CD4-positive, alpha-beta T cell treated with Interleukin-17A for 1 hour (primary cell): ENCODE measurements at regions not wholly inside any gene's neighbourhood (a gene's known extent, or its start where the extent isn't known, plus 50 kb on each side); places are given as distances from the start of the nearest gene placed in this dataset.

Source experiments
- DNase-seq: peaks from one replicate; pipeline ENCODE4 v3.0.0-alpha.2; 2020

- DNase-seq: no peak
These were observed 1132.4 kb downstream of the EFNB2 start for GRCh38 chr13:105403086-105403485.

- DNase-seq: no peak
These were observed 1140.4 kb downstream of the EFNB2 start for GRCh38 chr13:105395041-105395440.

- no peak for DNase-seq
These were observed 1146.1 kb downstream of the EFNB2 start for GRCh38 chr13:105389373-105389772.

DNA sequence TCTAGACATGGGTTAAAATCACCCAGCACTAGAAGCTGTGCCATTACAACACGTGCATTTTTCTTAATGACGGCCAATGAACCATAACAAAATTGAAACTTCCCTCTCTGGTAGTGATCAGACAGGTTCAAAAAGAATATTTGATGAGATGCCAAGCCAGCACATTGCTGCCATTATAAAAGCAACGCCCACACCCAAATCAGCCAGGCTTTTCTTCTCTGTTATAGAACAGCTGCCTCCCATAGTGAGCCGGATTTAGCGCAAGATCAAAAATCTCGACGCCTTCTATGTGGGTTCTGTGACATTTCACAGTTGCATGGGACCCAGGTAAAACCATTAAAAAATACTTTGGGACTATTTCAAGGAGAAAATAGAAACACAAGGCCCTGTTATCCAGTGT, 1158.0 kb downstream of the EFNB2 start:
- no peak for DNase-seq

- no peak for DNase-seq
These were observed 1165.3 kb downstream of the EFNB2 start for GRCh38 chr13:105370011-105370650.

GRCh38 chr13:105368781-105369180, 1166.7 kb downstream of the EFNB2 start:
- DNase-seq: no peak

- no peak for DNase-seq
These were observed 1169.6 kb downstream of the EFNB2 start for GRCh38 chr13:105365831-105366230.

GRCh38 chr13:105365021-105365550, 1170.4 kb downstream of the EFNB2 start:
- DNase-seq: no peak

- no peak for DNase-seq
These were observed 1171.3 kb downstream of the EFNB2 start for GRCh38 chr13:105364191-105364590.

- no peak for DNase-seq
These were observed 1171.9 kb downstream of the EFNB2 start for GRCh38 chr13:105363261-105364190.

- no peak for DNase-seq
These were observed 1181.8 kb downstream of the EFNB2 start for GRCh38 chr13:105353654-105354053.

GRCh38 chr13:105349082-105349723, 1186.3 kb downstream of the EFNB2 start:
- DNase-seq: no peak

DNA sequence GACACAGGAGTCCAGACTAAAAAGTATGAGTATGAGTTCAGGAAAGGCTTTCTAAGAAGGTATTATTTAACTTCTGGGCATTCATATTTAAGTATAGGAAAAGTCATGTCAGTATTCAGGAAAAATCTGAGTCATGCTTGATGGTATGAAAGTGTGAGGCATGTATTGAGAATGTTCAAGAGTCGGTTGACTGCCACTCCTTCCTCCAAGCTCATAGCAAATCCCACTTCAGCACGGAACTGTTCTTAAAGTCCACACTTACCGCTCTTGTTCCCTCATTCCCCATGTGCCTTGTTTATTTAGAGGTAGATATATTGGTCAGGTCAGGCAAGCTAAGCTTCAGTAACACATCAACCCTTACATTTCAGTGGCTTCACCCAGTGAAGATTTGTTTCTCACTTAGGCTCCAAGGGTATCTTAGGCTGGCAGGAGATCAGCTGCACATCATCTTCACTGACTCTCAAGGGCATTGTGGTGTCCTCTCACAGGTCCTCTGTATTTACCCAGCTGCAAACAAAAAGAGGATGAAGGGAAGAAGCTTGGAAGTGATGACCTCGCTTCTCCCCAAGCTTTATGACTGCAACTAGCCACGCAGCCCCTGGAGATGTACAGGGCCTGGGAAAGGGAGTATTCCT, 1189.2 kb downstream of the EFNB2 start:
- no peak for DNase-seq

DNA sequence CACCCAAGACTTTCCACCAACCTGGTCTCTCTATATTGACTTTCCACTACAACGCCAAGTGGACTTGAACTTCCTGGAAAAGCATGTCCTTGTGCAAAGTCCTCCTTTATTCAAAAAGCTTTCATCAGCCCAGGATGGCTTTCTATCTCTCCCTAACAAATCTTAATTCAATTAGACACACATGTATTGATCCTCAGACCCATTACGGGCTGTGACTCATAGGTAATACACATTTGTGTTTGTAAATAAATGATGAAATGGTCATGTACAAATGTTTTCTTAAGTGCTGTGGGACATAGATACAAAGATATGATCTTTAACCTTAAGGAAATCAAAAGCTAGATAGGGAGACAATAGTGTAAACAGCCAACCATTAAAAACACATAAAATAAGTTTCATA, 1189.7 kb downstream of the EFNB2 start:
- DNase-seq: no peak

DNA sequence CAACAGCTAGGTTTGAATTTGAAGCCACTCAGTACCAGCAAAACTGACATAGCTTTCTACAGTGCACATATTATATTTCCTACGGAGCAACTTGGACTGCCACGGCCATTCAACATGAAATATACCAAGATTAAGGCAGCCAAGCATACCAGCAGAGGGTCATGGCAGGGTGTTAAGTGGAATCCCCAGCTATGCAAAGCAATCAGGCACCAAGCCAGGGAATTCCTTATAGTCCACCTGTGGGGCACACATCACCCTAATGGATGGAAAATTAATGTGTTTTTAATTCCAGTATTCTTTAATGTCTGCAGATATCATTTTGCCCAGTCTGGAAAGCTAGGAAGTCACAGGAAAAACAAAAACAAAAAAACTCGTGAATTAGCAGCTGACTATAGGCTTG, 1190.3 kb downstream of the EFNB2 start:
- no peak for DNase-seq

DNA sequence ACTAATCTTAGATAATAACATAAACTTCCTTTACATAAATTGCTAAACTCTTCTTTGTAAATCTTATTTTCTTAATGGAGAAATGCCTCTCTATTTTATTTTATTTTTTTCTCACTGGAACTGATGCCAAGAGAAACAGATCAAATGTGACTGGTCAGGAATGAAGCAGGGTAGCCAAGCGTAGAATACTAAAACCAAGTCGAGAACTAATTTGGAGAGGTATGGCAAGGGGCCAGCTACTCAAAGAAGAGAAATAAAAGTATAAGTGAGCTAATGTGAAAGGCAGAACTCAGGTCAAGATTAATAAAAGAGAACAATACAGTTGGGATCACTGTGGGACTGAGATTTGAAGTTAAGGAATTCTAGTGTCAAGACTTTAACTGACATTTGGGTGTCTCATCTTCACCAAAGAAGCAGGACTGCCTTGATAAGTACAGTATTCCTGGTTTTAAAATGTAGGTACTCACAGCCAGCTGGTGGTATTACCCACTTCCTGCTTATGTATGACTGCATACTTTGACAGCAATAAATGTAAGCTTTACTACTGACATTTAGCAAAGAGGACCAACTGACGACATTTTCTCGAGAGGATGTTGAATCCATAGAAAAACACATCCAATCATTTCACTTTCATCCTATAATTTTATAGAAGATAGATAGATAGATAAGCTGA, 1192.2 kb downstream of the EFNB2 start:
- DNase-seq: no peak

- no peak for DNase-seq
These were observed 1193.1 kb downstream of the EFNB2 start for GRCh38 chr13:105342281-105342820.

DNA sequence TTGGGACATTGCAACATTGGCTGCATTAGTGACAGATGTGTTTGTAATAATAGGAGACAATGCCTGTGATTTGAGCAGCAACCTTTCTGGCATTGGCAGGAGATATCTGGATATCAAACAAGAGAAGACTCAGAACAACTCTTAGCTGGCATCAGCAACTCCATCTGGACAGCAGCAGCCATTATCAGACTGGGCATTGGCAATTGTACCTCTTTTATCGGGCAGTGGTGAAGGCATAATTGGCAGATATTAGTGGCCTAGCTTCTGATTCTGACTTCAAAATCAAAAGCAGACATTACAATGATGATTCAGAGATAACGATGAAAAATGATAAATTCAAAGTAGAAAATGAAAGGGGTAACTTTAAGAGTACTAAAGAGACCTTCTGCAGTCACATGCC, 1193.7 kb downstream of the EFNB2 start:
- DNase-seq: no peak

DNA sequence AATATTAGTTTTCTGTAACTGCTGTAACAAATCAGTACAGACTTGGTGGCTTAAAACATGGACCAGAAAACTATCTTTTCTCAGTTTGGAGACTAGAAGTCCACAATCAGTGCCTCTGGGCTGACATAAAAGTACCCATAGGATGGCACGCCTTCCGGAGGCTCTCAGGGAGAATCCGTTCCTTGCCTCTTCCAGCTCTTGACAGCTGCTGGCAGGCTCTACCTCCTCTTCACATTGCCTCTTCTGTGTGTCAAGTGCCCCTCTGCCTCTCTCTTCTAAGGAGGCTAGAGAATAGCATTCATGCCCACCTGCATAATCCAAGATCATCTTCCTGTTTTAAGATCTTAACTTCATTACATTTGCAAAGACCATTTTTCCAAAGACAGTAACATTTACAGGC, 1194.2 kb downstream of the EFNB2 start:
- DNase-seq: no peak

DNA sequence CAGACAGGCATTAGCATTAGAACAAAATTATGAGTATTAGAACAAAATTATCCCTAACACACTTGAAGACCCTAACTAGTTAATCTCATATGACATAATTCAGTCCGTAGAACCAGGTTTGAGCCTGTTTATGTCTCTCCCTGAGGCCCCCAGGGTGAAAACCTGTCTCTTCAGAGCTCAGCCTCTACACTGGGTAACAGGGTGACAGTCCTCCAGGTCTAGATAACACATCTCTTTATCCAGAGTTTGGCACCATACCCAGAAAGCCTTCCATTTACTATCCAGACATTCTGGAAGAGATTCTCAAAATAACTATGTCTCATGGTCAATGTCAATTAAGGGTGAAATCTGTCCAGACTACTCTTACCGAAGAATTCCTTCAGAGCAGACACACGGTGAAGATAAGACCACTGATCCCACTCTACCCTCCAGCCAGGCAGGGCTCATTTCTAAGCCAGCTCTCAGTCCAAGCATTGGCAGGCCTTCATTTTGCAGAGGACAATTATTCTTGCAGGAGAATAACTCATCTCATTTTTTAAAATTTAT, 1195.3 kb downstream of the EFNB2 start:
- no peak for DNase-seq

GRCh38 chr13:105338773-105339172, 1196.7 kb downstream of the EFNB2 start:
- DNase-seq: no peak

- no peak for DNase-seq
These were observed 1197.5 kb downstream of the EFNB2 start for GRCh38 chr13:105338006-105338405.
